A673 (cell line): ENCODE measurements at regions not wholly inside any gene's neighbourhood (a gene's known extent, or its start where the extent isn't known, plus 50 kb on each side); places are given as distances from the start of the nearest gene placed in this dataset.

ENCODE experiments used
- EZH2 ChIP-seq: fragments of 200-600 bp; sonication (generic); IDR thresholded peaks from 2 replicates; pipeline ENCODE4 v1.6.1; 2017; ENCODE audit warnings: borderline replicate concordance, low read depth, mild to moderate bottlenecking, mixed read lengths, antibody characterized with exemption, low read length; ENCODE audit not compliant: poor library complexity, severe bottlenecking
- TF ChIP-seq, protein P1 (sequence below): fragments of 300-800, 200-600 bp; sonication (generic); conservative IDR thresholded peaks from 2 replicates; pipeline ENCODE4 v1.5.1; 2017; ENCODE audit warnings: low read depth, mild to moderate bottlenecking, antibody characterized with exemption, low read length, moderate library complexity, mixed read lengths

DNA sequence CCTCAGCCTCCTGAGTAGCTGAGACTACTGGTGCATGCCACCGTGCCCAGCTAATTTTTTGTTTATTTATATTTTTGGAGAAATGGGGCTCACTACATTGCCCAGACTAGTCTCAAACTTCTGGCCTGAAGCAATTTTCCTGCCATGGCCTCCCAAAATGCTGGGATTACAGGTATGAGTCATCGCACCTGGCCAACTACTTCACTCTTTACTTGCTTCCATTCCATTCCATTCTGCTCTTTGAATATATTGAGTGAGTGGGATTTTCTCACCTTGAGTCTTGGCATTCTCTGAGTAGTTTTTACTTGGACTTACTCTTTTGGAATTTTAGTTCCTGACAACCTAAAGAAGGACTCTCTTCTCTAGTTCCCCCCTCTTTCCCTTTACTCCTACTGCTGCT lies 93.8 kb upstream of the UNC13C start:
- TF ChIP-seq, protein P1, sequence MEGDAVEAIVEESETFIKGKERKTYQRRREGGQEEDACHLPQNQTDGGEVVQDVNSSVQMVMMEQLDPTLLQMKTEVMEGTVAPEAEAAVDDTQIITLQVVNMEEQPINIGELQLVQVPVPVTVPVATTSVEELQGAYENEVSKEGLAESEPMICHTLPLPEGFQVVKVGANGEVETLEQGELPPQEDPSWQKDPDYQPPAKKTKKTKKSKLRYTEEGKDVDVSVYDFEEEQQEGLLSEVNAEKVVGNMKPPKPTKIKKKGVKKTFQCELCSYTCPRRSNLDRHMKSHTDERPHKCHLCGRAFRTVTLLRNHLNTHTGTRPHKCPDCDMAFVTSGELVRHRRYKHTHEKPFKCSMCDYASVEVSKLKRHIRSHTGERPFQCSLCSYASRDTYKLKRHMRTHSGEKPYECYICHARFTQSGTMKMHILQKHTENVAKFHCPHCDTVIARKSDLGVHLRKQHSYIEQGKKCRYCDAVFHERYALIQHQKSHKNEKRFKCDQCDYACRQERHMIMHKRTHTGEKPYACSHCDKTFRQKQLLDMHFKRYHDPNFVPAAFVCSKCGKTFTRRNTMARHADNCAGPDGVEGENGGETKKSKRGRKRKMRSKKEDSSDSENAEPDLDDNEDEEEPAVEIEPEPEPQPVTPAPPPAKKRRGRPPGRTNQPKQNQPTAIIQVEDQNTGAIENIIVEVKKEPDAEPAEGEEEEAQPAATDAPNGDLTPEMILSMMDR: no peak
- TF ChIP-seq EZH2: no peak
